ENCODE measurements at regions not wholly inside any gene's neighbourhood (a gene's known extent, or its start where the extent isn't known, plus 50 kb on each side); places are given as distances from the start of the nearest gene placed in this dataset.

- DNase-seq (ENCODE audit: low spot score) = no peak
Measured at GRCh38 chr11:129324533-129325175, 51.0 kb upstream of the BARX2 start.

GRCh38 chr11:129323896-129324502, 51.6 kb upstream of the BARX2 start:
- DNase-seq (ENCODE audit: low spot score) = peak; percentile 30

- DNase-seq (ENCODE audit: low spot score) = no peak
Measured at GRCh38 chr11:129322941-129323340, 52.7 kb upstream of the BARX2 start.

- no peak for DNase-seq (ENCODE audit: low spot score)
Measured at GRCh38 chr11:129321076-129321475, 54.6 kb upstream of the BARX2 start.

GRCh38 chr11:129320494-129320893, 55.2 kb upstream of the BARX2 start:
- no peak for DNase-seq (ENCODE audit: low spot score)

GRCh38 chr11:129319751-129320150, 55.9 kb upstream of the BARX2 start:
- DNase-seq (ENCODE audit: low spot score) = no peak

- DNase-seq (ENCODE audit: low spot score) = no peak
Measured at GRCh38 chr11:129319201-129319600, 56.4 kb upstream of the BARX2 start.

GRCh38 chr11:129317571-129317970, 58.1 kb upstream of the BARX2 start:
- no peak for DNase-seq (ENCODE audit: low spot score)

GRCh38 chr11:129316781-129317180, 58.9 kb upstream of the BARX2 start:
- no peak for DNase-seq (ENCODE audit: low spot score)

- no peak for DNase-seq (ENCODE audit: low spot score)
Measured at GRCh38 chr11:129315781-129316579, 59.7 kb upstream of the BARX2 start.

GRCh38 chr11:129314371-129314770, 61.3 kb upstream of the BARX2 start:
- DNase-seq (ENCODE audit: low spot score) = no peak

GRCh38 chr11:129313541-129314297, 61.9 kb upstream of the BARX2 start:
- no peak for DNase-seq (ENCODE audit: low spot score)

GRCh38 chr11:129312730-129313503, 62.7 kb upstream of the BARX2 start:
- no peak for DNase-seq (ENCODE audit: low spot score)

GRCh38 chr11:129308241-129308865, 67.3 kb upstream of the BARX2 start:
- DNase-seq (ENCODE audit: low spot score) = no peak

- no peak for DNase-seq (ENCODE audit: low spot score)
Measured at GRCh38 chr11:129307162-129307561, 68.5 kb upstream of the BARX2 start.

GRCh38 chr11:129302386-129303101, 73.1 kb upstream of the BARX2 start:
- DNase-seq (ENCODE audit: low spot score) = no peak

GRCh38 chr11:129300099-129300498, 75.5 kb upstream of the BARX2 start:
- DNase-seq (ENCODE audit: low spot score) = no peak

GRCh38 chr11:129298988-129299387, 76.7 kb upstream of the BARX2 start:
- DNase-seq (ENCODE audit: low spot score) = no peak

GRCh38 chr11:129295746-129296145, 79.9 kb upstream of the BARX2 start:
- DNase-seq (ENCODE audit: low spot score) = no peak

- no peak for DNase-seq (ENCODE audit: low spot score)
Measured at GRCh38 chr11:129292771-129293170, 82.9 kb upstream of the BARX2 start.

GRCh38 chr11:129292092-129292491, 83.6 kb upstream of the BARX2 start:
- no peak for DNase-seq (ENCODE audit: low spot score)
